8988T (cell line): ENCODE measurements at regions not wholly inside any gene's neighbourhood (a gene's known extent, or its start where the extent isn't known, plus 50 kb on each side); places are given as distances from the start of the nearest gene placed in this dataset.

Experiments
- DNase-seq: peaks from one replicate; pipeline ENCODE4 v3.0.0; 2011

DNA sequence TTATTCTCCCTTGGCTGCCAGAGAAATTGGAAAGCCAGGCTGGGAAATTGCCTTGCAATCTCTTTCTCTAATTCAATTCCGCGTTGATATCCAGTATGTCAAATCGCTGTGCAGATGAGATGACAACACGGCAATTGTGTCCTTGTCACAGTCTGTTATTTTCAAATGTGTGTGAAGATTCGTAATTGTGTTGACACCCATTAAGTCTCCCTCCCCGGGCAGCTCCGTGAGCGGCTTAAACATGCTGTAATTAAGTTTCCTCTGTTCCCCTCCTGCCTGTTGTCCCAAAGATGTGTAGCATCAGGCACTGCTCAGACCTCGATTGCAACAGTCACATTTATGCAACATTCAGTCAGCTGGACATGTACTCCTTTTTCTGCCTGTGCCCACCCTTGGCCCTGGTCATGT lies 209.5 kb downstream of the LPIN1 start:
- no peak for DNase-seq

GRCh38 chr2:11962707-11963328 lies 216.4 kb downstream of the LPIN1 start:
- no peak for DNase-seq

- DNase-seq, result no peak
Observed at GRCh38 chr2:11963966-11964365, 217.5 kb downstream of the LPIN1 start.

GRCh38 chr2:11967946-11968465 lies 221.6 kb downstream of the LPIN1 start:
- no peak for DNase-seq

DNA sequence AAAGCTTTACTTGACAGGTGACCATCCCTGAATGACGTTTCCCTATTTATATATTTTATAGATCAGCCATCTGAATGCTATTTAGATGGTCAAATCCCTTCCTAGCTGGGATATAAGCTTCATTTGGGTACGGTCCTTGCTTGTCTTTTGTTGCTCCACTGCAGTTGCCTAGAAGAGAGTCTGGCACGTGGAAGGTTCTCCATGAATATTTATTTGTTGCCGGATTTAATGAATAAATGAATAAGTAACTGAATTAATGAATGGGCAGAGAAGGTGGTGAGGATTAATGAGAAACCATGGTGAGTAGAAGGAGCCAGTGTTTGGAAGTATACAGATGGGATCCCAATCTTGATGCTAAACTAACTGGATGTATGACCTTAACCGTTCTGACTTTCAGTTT lies 222.1 kb downstream of the LPIN1 start:
- no peak for DNase-seq

DNA sequence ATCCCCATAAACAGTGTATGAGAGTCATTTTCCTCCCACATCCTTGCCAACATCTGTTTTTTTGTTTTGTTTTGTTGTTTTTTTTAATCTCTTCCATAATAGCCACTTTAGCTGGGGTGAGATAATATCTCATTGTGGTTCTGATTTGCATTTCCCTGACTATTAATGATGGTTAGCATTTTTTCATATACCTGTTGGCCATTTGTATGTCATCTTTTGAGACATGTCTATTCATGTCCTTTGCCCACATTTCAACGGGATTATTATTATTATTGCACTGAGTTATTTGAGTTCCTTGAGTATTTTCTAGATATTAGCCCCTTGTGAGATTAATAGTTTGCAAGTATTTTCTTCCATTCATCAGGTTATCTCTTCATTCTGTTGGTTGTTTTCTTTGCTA lies 223.3 kb downstream of the LPIN1 start:
- DNase-seq, result no peak

DNA sequence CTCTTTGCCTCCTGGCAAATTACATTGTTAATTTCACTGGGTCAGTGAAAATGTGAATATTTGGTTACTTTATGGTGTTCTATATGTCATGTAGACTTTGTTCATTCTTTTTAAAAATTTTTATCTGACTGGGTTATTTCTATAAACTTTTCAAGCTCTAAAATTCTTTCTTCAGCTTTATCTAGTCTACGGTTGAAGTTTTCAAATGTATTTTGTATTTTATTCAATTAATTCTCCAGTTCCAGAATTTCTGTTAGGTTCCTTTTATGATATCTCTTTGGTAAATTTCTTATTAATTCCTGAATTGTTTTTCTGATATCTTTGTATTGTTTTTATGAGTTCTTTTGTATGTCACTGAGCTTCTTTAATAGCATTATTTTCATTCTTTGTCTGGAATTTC lies 228.1 kb downstream of the LPIN1 start:
- no peak for DNase-seq

GRCh38 chr2:11975373-11975772 lies 228.9 kb downstream of the LPIN1 start:
- DNase-seq, result no peak

DNA sequence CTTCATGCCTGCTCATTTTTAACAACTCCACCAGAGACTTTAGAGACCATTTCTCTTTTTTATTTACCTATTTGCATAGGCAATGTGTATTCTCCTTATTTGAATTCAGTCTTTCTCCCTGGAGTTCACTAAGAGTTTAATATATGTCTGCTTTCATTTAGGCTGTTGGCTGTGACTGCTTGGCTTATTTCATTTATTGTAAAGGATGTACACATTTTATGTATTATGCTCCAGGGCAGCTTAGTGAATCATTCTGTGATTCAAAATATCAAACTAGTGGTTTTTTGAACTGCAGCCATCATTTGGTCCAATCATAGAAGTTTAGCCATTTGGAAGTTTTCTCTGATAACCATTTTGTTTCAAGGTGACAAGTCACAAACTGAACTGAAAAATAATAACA lies 229.6 kb downstream of the LPIN1 start:
- no peak for DNase-seq

GRCh38 chr2:11977766-11978524 lies 231.5 kb downstream of the LPIN1 start:
- no peak for DNase-seq

GRCh38 chr2:11980809-11981208 lies 234.4 kb downstream of the LPIN1 start:
- no peak for DNase-seq

GRCh38 chr2:11983401-11983800 lies 237.0 kb downstream of the LPIN1 start:
- no peak for DNase-seq

- no peak for DNase-seq
Observed at GRCh38 chr2:11983870-11984269, 237.4 kb downstream of the LPIN1 start.

GRCh38 chr2:11984316-11985158 lies 238.1 kb downstream of the LPIN1 start:
- no peak for DNase-seq

- no peak for DNase-seq
Observed at GRCh38 chr2:11985817-11986566, 239.6 kb downstream of the LPIN1 start.

DNA sequence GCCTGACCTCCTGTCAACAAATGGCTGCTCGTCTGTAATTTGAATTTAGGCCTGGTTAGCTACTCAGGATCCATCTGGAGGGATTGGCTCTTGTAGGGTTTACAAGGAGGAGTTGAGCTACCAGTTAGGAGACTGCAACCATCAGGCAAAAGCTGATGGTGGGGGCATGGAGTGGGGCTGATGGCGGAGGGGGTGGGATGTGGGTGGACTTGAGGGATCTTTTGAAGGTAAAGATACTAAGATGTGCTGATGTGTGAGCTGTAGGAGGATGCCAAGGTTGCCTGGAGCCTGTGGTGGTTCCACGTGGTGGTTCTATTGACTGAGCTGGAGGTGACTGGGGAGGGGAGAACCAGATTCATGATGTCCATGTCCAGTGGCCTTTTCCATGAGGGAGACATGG lies 240.7 kb downstream of the LPIN1 start:
- DNase-seq, result no peak

- no peak for DNase-seq
Observed at GRCh38 chr2:11988691-11989353, 242.4 kb downstream of the LPIN1 start.

- DNase-seq, result no peak
Observed at GRCh38 chr2:11989354-11989703, 242.9 kb downstream of the LPIN1 start.

DNA sequence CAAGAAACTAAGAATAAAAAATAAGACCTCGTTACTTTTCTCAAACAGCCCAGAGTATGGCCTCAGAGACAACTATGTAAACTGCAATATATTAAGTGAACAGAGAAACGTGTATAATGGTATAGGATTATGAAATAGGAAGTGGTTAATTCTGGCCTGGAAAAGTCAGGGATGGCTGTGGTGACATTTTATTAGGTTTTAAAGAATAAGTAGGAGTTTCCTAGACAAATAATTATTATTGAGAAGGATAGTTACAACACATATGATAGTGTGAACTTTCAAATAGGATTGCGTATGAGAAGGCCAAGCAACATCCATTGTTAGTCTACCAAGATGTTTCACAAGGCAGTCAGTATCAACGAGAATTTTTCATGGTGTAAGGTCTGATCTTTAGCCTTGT lies 244.1 kb downstream of the LPIN1 start:
- no peak for DNase-seq

GRCh38 chr2:11993749-11994148 lies 247.3 kb downstream of the LPIN1 start:
- no peak for DNase-seq

GRCh38 chr2:11995456-11995855 lies 249.0 kb downstream of the LPIN1 start:
- no peak for DNase-seq

DNA sequence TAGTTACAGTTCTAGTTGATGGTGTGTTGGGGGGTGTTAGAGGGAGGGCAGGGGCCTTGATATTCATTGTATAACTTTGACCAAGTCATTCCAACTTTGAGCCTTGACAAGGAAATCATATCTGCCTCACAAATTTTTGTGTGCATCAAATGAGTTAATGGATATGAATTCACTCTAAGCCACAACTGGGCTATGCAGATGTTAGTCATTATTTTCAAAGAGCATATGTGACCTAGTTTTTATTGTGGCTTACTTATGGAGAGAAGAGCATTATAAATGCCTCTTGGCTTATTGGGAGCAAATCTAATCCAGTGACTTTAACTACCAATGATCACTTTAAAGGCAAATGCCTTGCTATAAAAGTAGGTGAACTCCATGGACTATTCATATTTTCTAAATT lies 250.2 kb downstream of the LPIN1 start:
- DNase-seq, result no peak
